NOMO-1 treated with DMSO at 0.1 percent for 48 hours (cell line): ENCODE measurements at regions not wholly inside any gene's neighbourhood (a gene's known extent, or its start where the extent isn't known, plus 50 kb on each side); places are given as distances from the start of the nearest gene placed in this dataset.
"Not testable (repeated sequence)": the region's sequence is repeated elsewhere in the genome, so short reads cannot be mapped to it uniquely, and the experiment has no call there.

Experiments used
- DNase-seq: peaks from one replicate; lab custom pipeline; 2025; ENCODE audit not compliant: unreplicated experiment; lab: John Stamatoyannopoulos, UW

DNA sequence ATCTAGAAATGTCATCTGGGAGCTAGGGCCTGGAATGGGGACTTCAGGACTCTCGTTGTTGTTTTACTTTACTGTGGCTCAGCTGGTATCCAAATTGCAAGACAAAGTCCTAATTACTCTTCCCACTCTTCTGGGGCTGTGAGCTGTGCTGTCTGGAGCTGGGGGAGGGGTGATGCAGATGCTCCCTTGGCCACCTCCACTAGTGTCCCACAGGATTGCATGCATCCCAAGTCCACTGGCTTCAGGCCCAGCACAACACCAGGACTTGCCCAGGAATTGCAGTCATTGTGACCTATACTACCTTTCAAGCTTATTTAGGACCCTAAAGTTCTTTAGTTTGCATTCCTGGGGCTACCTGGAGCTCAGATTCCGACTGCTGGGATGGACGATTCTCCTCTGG, 366.1 kb upstream of the FAM47C start:
- DNase-seq: no peak

DNA sequence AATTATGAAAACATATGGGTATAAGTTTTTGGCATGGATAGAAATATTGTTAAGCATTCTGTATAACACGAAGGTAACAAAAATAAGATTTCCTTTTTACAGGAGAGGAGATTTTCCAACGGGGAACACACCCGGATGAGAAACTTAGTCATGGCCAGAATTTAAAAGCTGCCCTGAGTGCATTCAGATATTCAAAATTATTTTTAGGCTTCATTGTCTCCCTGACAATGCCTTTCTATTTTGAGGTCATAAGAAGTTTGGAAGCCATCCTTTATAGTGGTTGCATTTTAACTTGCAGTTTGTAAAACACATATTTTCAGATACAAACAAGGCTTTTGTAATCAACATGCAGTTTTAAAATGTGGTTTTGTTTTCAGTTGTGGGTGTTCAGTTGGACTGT, 357.5 kb upstream of the FAM47C start:
- DNase-seq: no peak

DNA sequence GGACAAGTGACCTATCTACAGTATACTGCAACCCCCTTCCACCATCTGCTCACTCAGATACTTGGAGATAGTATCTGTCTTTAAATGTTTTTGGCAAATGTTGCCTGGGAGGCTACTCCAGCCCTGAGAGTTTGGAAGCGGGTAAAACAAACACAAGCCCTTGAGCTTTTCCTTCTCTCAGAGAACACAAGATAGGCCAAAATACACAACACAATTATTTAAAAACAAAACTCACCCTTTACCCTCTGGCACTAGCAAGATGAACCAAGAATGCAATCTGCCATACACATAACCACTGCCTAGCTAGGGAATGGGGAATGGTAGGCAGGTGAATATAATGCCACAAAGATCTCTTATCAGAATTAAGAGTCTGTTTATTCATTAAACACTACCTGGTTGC, 324.7 kb upstream of the FAM47C start:
- no peak for DNase-seq

- DNase-seq: no peak
Observed at GRCh38 chrX:36684053-36684452, 324.1 kb upstream of the FAM47C start.

DNA sequence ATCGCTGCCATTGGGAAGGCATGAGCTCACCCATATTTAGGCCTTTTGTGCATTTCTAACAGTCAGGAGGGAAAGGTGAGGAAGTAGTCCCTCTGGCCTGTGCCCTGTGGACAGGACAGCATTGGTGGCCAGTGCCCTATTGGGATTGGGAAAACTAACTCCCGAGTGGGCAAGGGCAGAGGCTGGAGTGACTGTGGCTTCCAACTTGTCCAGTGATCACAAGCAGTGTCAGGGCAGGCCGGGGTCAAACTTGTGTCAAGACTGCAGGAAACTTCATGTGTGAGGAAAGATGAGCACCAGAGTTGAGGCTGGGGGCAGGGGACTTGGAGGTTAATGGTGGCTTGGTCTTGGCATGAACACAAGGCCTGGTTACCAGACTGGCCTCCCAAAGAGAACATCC, 286.2 kb upstream of the FAM47C start:
- no peak for DNase-seq

DNA sequence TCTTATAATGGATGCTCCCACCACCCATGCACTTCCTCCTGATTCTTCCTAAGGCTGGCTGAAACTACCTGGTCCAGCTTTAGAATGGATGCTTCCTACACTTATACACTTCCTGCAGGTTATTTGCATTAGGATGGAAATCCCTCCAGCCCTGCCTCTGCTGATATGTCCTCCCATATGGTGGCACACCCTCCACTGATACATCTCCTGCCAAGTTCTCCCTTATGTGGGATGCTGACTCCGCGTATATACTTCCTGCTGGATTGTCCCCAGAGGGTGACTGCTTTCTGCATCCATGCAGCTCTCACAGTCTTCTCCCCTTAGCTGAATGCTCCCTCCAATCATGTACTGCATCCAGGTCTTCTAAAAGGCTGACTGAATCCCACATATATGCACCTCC, 254.6 kb upstream of the FAM47C start:
- no peak for DNase-seq

DNA sequence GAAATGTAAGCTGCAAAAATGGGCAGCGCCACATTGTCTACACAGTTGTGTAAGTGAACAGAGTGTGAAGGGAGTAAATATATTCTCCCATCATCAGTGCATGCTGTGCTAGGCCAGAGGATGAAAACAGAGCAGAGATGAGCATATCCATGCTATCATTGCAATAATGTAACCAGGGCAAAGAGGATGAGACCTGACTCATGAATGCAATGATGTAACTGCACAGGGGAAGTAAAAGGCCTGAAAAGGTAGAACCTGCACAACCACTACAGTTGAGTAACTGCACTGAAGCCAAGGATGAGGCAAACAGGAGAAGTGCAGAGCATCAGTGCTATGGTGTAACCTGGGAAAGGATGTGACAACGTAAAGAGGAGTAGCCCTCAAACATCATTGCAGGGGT, 220.4 kb upstream of the FAM47C start:
- DNase-seq: no peak

DNA sequence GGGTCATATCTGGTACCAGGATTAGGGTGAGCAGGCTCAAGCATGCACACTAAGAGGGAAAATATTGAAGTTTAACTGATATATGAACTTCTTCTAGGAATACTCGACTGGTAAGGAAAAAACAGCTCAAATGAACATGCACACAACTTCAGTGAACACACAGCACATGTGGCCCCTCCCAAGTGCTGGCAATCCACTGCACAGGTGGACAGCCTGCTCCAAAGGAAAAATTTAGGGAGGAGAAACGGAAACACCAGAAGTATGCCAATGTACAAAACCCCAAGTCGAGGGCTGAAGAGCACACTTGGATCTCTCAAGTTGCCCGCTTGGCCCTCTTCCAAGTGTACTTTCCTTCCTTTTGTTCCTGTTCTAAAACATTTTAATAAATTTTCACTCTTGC, 205.0 kb upstream of the FAM47C start:
- DNase-seq: no peak

DNA sequence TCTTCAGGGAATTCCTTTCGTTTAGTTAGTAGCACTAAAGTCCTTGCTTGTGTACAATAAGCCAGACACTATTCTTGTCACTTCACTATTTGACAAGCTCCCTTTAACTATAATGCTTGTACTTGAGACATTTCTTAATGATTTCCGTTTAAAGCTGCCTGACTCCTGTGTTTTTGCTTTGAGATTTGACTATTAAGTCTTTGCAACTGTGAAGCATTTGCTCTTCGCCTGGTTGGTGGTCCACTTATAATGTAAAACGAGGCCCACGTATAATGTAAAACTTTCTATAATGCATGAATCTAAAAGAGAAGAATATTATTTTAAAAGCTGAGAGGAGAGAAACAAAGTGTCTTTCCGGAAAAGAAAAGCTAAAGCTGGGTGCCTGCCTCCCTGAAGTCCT, 204.1 kb upstream of the FAM47C start:
- no peak for DNase-seq

DNA sequence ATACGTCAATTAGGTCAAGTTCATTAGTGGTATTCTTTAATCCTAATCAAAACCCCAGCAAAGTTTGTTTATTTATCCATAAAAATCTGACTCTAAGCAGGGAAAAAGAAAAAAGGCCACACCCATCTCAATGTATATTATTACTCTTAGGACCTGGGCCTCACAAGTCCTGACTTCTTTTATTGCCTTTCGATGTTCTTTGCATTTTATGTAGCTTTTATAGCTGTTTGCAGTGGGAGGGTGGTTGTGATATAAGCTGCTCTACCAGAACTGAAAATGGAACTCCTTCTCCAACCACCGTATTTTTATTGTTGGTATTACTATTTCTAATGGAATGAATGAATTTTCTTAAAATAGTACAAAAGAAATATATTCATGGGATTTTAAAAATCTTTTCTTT, 163.3 kb upstream of the FAM47C start:
- DNase-seq: no peak

- DNase-seq: no peak
Observed at GRCh38 chrX:36847496-36847895, 160.7 kb upstream of the FAM47C start.

- DNase-seq: no peak
Observed at GRCh38 chrX:36849407-36849806, 158.8 kb upstream of the FAM47C start.

DNA sequence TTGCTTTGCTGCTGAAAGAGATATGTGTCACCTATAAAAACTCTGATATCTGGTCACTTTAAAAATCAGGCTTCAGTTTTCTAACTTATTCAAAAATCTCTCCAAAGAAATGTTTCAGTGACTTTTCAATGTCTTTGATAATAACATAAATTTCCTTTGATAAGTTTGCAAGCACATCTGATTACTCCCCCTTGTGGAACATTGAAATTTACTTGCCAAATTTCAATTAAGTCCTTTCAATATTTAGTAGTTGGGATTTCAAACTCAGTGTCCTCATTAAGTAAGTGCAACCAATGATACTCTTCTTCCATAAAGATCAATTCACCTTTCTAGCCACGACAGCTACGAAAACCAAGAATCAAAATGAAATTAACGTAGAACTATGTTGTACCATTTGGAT, 151.3 kb upstream of the FAM47C start:
- no peak for DNase-seq

DNA sequence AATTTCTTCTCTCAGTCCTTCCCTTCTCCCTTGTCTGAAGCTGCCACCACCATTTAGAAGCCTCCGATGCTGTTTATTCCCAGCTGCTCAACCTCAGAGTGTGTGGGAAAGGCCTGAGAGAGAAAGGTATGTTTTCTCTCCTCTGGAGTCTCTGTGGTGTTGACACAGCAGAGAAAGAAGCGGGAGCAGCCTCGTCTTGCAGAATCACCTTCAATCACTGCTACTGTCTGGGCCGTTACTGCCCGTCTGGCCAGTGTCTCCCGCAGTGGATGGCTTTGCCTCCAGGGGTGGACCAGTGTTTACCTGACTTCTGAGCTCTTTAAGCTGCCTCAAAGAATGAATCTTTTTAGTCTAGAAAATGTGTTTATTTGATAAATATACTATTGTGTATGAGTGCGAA, 148.9 kb upstream of the FAM47C start:
- no peak for DNase-seq

- no peak for DNase-seq
Observed at GRCh38 chrX:36861601-36862000, 146.6 kb upstream of the FAM47C start.

GRCh38 chrX:36867143-36867542, 141.0 kb upstream of the FAM47C start:
- peak; percentile 13 for DNase-seq

GRCh38 chrX:36868592-36868991, 139.6 kb upstream of the FAM47C start:
- DNase-seq: no peak

DNA sequence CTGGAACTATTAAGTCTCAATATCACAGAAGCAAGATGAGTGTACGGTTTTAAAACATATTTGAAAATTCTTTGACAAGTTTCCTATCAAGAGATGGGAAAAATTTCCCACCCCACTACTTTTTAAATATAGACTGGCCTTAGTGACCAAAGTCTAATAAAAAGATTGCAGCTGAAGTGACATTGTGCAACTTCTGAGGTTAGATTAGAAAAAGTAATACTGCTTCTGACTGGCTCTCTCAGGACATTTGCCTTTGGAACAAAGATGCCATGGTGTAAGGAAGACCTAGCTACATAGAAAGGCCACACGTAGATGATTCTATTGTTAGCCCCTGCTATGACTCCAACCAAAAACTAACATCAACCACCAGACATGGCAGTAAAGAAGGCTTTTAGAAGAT, 138.7 kb upstream of the FAM47C start:
- no peak for DNase-seq

DNA sequence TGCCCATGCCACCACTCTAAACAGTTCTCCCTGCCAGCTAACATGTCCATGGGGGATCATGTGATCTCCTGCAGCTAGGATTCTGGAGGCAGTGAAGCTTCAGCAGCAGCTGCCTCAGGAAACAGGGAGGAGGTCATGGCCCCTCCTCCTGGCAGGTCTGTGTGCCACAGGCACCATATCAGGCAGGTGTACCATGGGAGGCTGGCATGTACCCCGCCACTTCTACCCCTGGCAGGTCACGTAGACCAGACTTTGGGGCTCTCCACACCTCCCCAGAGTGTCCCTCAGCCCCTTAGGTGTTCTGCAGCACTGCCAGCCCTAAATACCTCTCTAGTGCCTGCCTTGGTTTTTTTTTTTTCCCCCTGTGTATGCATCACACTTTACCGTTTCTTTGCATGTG, 110.5 kb upstream of the FAM47C start:
- DNase-seq: no peak

GRCh38 chrX:36898301-36898700, 109.9 kb upstream of the FAM47C start:
- no peak for DNase-seq

- DNase-seq: not testable (repeated sequence)
Observed at GRCh38 chrX:36904561-36904960, 103.6 kb upstream of the FAM47C start.

DNA sequence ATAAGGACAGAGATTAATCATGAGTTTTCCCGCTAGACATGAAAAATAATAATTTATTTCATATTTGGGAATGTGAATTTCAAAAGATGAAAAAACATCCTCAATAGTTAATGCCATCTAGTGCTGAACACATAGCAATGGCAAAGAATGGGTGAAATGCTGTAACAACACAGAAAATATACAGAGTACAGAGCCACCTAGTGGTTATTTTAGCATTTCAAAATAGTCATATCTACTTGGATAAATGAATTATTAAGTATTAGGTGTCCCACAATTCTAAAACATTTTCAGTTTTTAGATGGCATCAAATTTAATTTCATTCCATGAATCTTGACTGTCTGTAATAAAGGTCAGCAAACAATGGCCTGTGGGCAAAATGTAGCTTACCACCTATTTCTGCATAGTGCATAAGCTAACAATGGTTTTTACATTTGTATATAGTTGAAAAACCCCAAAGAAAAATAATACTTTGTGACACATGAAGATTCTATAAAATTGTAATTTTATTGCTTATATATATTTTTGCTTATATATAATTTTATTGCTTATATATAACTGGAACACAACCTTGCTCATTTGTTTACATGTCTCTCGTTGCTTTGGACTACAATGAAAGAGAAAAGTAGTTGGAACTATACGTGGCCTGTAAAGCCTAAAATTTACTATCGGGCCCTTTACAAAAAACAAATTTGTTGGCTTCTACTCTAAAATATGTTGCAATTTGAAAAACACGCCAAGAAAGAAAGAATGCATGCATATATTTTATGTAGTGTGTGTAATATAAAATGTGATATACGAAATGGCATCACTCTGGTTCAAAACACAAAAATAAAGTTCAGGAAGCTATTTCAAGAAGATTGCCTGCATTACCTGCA, 99.1 kb upstream of the FAM47C start:
- peak; percentile 30 for DNase-seq

DNA sequence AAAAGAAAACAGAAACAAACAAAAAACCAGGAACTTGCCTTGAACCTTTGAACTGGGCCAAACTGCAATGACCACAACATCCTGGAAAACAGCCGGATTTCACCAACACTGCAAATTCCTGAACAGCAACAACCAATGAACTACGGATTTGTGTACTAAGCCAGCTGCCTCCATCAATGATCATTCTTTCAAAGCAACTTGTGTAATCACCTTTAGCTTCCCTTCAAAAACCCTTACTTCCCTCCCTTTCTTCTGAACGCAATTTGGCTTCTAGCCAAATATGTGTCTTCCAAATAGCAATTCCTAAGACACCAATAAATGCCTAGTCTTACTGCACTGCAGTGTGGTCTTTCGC, 98.5 kb upstream of the FAM47C start:
- no peak for DNase-seq
